B cell (primary cell): ENCODE measurements at regions not wholly inside any gene's neighbourhood (a gene's known extent, or its start where the extent isn't known, plus 50 kb on each side); places are given as distances from the start of the nearest gene placed in this dataset.

Source experiments
- ATAC-seq: fragments of 200-7000 bp; cut with Tn5 transposase; one replicate; pipeline ENCODE4 v1.10.0; 2021; ENCODE audit warnings: low read depth, mild to moderate bottlenecking, moderate number of reproducible peaks, moderate library complexity
- CTCF ChIA-PET: fragments of 350-600 bp; sonication (Branson Sonifier 250); formaldehyde crosslinking; loops from one replicate; lab custom pipeline; 2021; ENCODE audit warnings: antibody characterized with exemption, inconsistent platforms; lab: Charles Lee
- POLR2A ChIA-PET: fragments of 350-600 bp; sonication (Branson Sonifier 250); formaldehyde crosslinking; loops from one replicate; lab custom pipeline; 2021; ENCODE audit warnings: antibody characterized with exemption; lab: Charles Lee
- DNase-seq: peaks from one replicate; pipeline ENCODE4 v3.0.0; 2013
- H2AFZ ChIP-seq: 2 replicates; pipeline ENCODE4 v1.6.1; 2012; ENCODE audit warnings: mild to moderate bottlenecking, low read depth, low read length; ENCODE audit not compliant: insufficient read depth, poor library complexity, severe bottlenecking
- H3K27ac ChIP-seq, 2 donors: 1 replicate in 1 of 2; 2 replicates in 1 of 2; pipeline ENCODE4 v1.5.1; 2012 to 2013; ENCODE audit warnings: low read length in 2 of 2, mild to moderate bottlenecking in 2 of 2, moderate library complexity in 1 of 2
- H3K27me3 ChIP-seq, 4 experiments: fragments of 200-600 bp in 1 of 4; sonication (generic) in 1 of 4; replicated peaks in 1 of 4; 1 replicate in 2 of 4; 2 replicates in 2 of 4; pipeline versions ENCODE4 v1.6.1 to v1.7.0; 2013 to 2016; ENCODE audit warnings: low read length in 3 of 4, mild to moderate bottlenecking in 2 of 4, mixed read lengths in 1 of 4, moderate library complexity in 1 of 4; ENCODE audit not compliant: insufficient read depth in 4 of 4, control insufficient read depth in 3 of 4; ENCODE audit errors: control extremely low read depth in 1 of 4
- H3K36me3 ChIP-seq, 2 experiments: replicated peaks in 1 of 2; 1 replicate in 1 of 2; 2 replicates in 1 of 2; pipeline versions ENCODE4 v1.6.1 to v1.7.1; 2013; ENCODE audit warnings: low read length in 1 of 2; ENCODE audit not compliant: insufficient read depth in 2 of 2, control insufficient read depth in 1 of 2; ENCODE audit errors: control extremely low read depth in 1 of 2, extremely low read depth in 1 of 2
- H3K4me1 ChIP-seq, 2 donors: fragments of 200-600 bp in 1 of 2; sonication (generic) in 1 of 2; 1 replicate in 1 of 2; 2 replicates in 1 of 2; pipeline versions ENCODE4 v1.5.1 to v1.6.1; 2013 to 2017; ENCODE audit warnings: low read length in 2 of 2; ENCODE audit not compliant: control insufficient read depth in 2 of 2, insufficient read depth in 2 of 2
- H3K4me2 ChIP-seq: replicated peaks from 2 replicates; pipeline ENCODE3; 2012; ENCODE audit warnings: mild to moderate bottlenecking, low read depth, low read length; ENCODE audit not compliant: poor library complexity, severe bottlenecking
- H3K4me3 ChIP-seq, 5 experiments: fragments of 200-600 bp in 1 of 5; sonication (generic) in 1 of 5; 1 replicate in 3 of 5; 2 replicates in 2 of 5; pipeline versions ENCODE4 v1.5.1 to v1.7.0; 2011 to 2016; ENCODE audit warnings: low read length in 4 of 5, mild to moderate bottlenecking in 4 of 5, low read depth in 2 of 5, control low read depth in 1 of 5, moderate library complexity in 1 of 5; ENCODE audit not compliant: insufficient read depth in 1 of 5; ENCODE audit errors: control extremely low read depth in 1 of 5, extremely low read depth in 1 of 5
- H3K79me2 ChIP-seq: fragments of 200-600 bp; sonication (generic); one replicate; pipeline ENCODE4 v1.6.0; 2016; ENCODE audit warnings: low read length; ENCODE audit not compliant: control insufficient read depth, insufficient read depth
- H3K9ac ChIP-seq: fragments of 200-600 bp; sonication (generic); 2 replicates; pipeline ENCODE4 v1.6.1; 2017; ENCODE audit warnings: mild to moderate bottlenecking, low read length, moderate library complexity
- H3K9me3 ChIP-seq, 3 donors: one replicate each; pipeline versions ENCODE4 v1.6.1 to v1.7.1; 2013; ENCODE audit warnings: low read length in 2 of 3; ENCODE audit not compliant: control insufficient read depth in 2 of 3, insufficient read depth in 1 of 3; ENCODE audit errors: control extremely low read depth in 1 of 3
- H4K20me1 ChIP-seq: 2 replicates; pipeline ENCODE4 v1.6.0; 2012; ENCODE audit warnings: mild to moderate bottlenecking, low read length; ENCODE audit not compliant: insufficient read depth, control insufficient read depth, poor library complexity, severe bottlenecking
- H3K27ac Mint-ChIP-seq: one replicate; pipeline ENCODE4 v1.8.0; 2021; ENCODE audit warnings: mixed read lengths
- H3K27me3 Mint-ChIP-seq: one replicate; pipeline ENCODE4 v1.8.0; 2021; ENCODE audit warnings: mixed read lengths
- H3K4me1 Mint-ChIP-seq: one replicate; pipeline ENCODE4 v1.8.0; 2021; ENCODE audit warnings: mixed read lengths
- H3K4me3 Mint-ChIP-seq: one replicate; pipeline ENCODE4 v1.8.0; 2021; ENCODE audit warnings: mixed read lengths
- H3K9me3 Mint-ChIP-seq: one replicate; pipeline ENCODE4 v1.8.0; 2022; ENCODE audit warnings: mixed read lengths; ENCODE audit not compliant: insufficient read depth
- EZH2 ChIP-seq: IDR thresholded peaks from 2 replicates; pipeline ENCODE4 v1.6.1; 2012; ENCODE audit warnings: borderline replicate concordance, low read depth, mild to moderate bottlenecking, moderate library complexity, low read length; ENCODE audit not compliant: insufficient read depth, poor library complexity, severe bottlenecking
- WGBS: methylation state at CpG from one replicate; pipeline ENCODE4 v1.1.5; 2013; ENCODE audit warnings: missing lambda C conversion rate; ENCODE audit not compliant: insufficient coverage; 5-methylcytosine and 5-hydroxymethylcytosine counted together
- intact Hi-C: fragments of 100-400 bp; cut with micrococcal nuclease; formaldehyde crosslinking; loops from one replicate; pipeline ENCODE4 v1.10.0; 2022
- TF ChIP-seq, protein P1 (sequence below): fragments of 200-600 bp; IDR thresholded peaks from one replicate; pipeline ENCODE4 v1.8.0; 2022; ENCODE audit warnings: antibody characterized with exemption, mild to moderate bottlenecking

DNA sequence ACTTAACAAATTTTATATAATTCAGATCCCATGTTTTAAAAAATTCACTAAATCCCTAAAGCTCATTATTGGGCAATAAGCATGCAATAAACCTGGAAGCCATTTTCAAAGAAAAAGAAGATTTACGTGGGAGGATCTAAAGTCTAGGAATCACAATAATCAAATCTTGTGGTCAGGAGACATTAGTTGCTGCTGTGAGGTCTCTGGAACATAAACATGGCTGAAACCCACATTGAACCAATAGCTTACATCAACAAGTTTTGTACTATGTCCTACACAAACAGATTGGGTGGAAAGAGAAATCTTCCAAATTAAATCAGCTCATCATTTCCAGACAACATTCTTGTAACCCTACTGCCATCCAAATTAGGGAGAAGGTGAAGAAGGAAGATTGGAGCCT is 121.9 kb upstream of the EPHA3 start:
- H3K9me3 Mint-ChIP-seq: no peaks in the 10 kb centered on the region
- H3K27ac Mint-ChIP-seq: no peak overlapping the region
- Histone ChIP-seq H3K4me2 (no peak overlapping the region), H3K4me1 (no peaks in the 10 kb centered on the region), H3K27me3 (no peaks in the 10 kb centered on the region), H3K27ac (no peak overlapping the region), H2AFZ (no peak overlapping the region), H4K20me1 (no peaks in the 10 kb centered on the region), H3K4me3 (no peak overlapping the region), H3K36me3 (no peaks in the 10 kb centered on the region), H3K9me3 (peaks cover 0 to 1% (median 0%) of the 10 kb centered on the region in 3 donors), H3K9ac (no peak overlapping the region), H3K79me2 (no peaks in the 10 kb centered on the region)
- no CpG with 5 or more reads among the region's 1 CpG for WGBS
- ChIA-PET CTCF (no interaction called here), POLR2A (no interaction called here)
- ATAC-seq (no peak), DNase-seq (no peak)
- intact Hi-C loops: no loop called here
- H3K4me3 Mint-ChIP-seq: no peak overlapping the region
- TF ChIP-seq, protein P1, sequence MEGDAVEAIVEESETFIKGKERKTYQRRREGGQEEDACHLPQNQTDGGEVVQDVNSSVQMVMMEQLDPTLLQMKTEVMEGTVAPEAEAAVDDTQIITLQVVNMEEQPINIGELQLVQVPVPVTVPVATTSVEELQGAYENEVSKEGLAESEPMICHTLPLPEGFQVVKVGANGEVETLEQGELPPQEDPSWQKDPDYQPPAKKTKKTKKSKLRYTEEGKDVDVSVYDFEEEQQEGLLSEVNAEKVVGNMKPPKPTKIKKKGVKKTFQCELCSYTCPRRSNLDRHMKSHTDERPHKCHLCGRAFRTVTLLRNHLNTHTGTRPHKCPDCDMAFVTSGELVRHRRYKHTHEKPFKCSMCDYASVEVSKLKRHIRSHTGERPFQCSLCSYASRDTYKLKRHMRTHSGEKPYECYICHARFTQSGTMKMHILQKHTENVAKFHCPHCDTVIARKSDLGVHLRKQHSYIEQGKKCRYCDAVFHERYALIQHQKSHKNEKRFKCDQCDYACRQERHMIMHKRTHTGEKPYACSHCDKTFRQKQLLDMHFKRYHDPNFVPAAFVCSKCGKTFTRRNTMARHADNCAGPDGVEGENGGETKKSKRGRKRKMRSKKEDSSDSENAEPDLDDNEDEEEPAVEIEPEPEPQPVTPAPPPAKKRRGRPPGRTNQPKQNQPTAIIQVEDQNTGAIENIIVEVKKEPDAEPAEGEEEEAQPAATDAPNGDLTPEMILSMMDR: no peak
- TF ChIP-seq EZH2: no peak
- no peaks in the 10 kb centered on the region for H3K27me3 Mint-ChIP-seq
- no peaks in the 10 kb centered on the region for H3K4me1 Mint-ChIP-seq

GRCh38 chr3:88986834-88987233 is 120.6 kb upstream of the EPHA3 start:
- DNase-seq: no peak
- Mint-ChIP-seq H3K4me3 (no peak overlapping the region), H3K27me3 (no peaks in the 10 kb centered on the region), H3K9me3 (no peaks in the 10 kb centered on the region), H3K27ac (no peak overlapping the region), H3K4me1 (no peaks in the 10 kb centered on the region)
- no peaks in the 10 kb centered on the region for H4K20me1 ChIP-seq
- H2AFZ ChIP-seq: no peak overlapping the region
- intact Hi-C loops: no loop called here
- H3K36me3 ChIP-seq: no peaks in the 10 kb centered on the region
- H3K27ac ChIP-seq: no peak overlapping the region
- H3K79me2 ChIP-seq: no peaks in the 10 kb centered on the region
- TF ChIP-seq, protein P1: no peak
- no peak for TF ChIP-seq EZH2
- ChIA-PET CTCF (no interaction called here), POLR2A (no interaction called here)
- no peaks in the 10 kb centered on the region for H3K27me3 ChIP-seq
- H3K4me1 ChIP-seq: no peaks in the 10 kb centered on the region
- no peak for ATAC-seq
- H3K9me3 ChIP-seq: no peaks in the 10 kb centered on the region
- no peak overlapping the region for H3K4me2 ChIP-seq
- no peak overlapping the region for H3K9ac ChIP-seq
- no peak overlapping the region for H3K4me3 ChIP-seq
- WGBS: no CpG with 5 or more reads among the region's 2 CpGs
